Vagina (tissue), 2 donors: ENCODE measurements at regions not wholly inside any gene's neighbourhood (a gene's known extent, or its start where the extent isn't known, plus 50 kb on each side); places are given as distances from the start of the nearest gene placed in this dataset.

Experiments used
- CTCF ChIP-seq, 3 experiments: fragments of 450-650 bp in 2 of 3; fragments of 200-600 bp in 1 of 3; sonication (generic) in 1 of 3; IDR thresholded peaks; one replicate each; pipeline ENCODE4 v1.5.1; 2017 to 2019; ENCODE audit warnings: antibody characterized with exemption in 3 of 3, mild to moderate bottlenecking in 2 of 3, moderate library complexity in 2 of 3
- POLR2A ChIP-seq, 2 donors: fragments of 450-650 bp; IDR thresholded peaks; one replicate each; pipeline ENCODE4 v1.6.1; 2017; ENCODE audit warnings: antibody characterized with exemption in 2 of 2, mild to moderate bottlenecking in 2 of 2, moderate library complexity in 2 of 2
- POLR2AphosphoS5 ChIP-seq, 2 donors: sonication (generic); formaldehyde crosslinking; IDR thresholded peaks; one replicate each; pipeline ENCODE4 v1.9.0; 2017; ENCODE audit warnings: antibody characterized with exemption in 2 of 2, mild to moderate bottlenecking in 2 of 2, low read depth in 1 of 2; ENCODE audit not compliant: insufficient read depth in 1 of 2

DNA sequence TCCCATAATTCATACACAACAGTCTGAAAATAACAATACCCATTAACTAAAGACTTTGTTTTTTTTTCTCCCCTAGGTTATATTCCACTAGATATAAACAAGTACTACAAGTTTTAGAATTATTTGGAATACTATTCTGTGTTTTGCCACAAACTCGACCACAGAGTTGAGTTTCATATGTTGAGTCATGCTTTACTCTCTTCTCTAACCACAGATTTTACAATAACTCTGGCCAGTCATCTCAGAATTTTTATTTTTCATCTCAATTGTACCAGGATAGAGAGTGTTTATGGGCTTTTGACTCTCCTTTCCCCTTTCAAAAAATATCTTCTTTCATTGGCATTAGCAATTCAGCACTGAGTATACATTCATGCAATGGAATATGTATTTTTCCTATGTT, 348.7 kb upstream of the GALNT5 start:
- TF ChIP-seq CTCF (IDR thresholded peaks at IDR 0.05) (no peak), POLR2AphosphoS5 (IDR thresholded peaks at IDR 0.05; ENCODE audit: insufficient read depth in 1 of 2, low read depth in 1 of 2) (no peak), POLR2A (IDR thresholded peaks at IDR 0.05) (no peak)
